ENCODE measurements at regions not wholly inside any gene's neighbourhood (a gene's known extent, or its start where the extent isn't known, plus 50 kb on each side); places are given as distances from the start of the nearest gene placed in this dataset.

DNA sequence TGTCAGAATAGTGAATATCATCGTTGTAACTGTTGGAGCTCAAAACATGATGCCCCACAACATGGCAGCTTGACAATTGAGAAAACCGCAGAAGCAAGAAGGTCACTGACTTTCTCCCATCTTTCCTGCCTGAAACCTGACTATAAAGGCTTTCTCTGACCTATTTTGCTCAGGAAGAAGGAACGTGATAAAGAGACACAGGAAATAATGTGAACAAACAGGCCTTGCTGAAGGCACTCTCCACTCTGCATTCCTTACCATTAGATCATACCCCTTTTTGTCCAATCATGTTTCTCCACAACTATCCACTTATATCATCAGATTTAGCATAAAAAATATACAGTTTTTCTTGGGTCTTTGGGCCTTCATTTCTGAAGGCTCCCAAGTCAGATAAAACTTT lies 916.8 kb downstream of the METTL15 start:
- Histone ChIP-seq H3K27me3 (ENCODE audit: control insufficient read depth in 1 of 2, insufficient read depth in 2 of 2, low read length in 2 of 2) (no peaks in the 10 kb centered on the region), H3K4me3 (ENCODE audit: low read length) (no peak overlapping the region), H3K36me3 (ENCODE audit: insufficient read depth, low read length) (no peaks in the 10 kb centered on the region), H3K9me3 (ENCODE audit: control insufficient read depth in 1 of 2, insufficient read depth in 1 of 2, low read length in 2 of 2) (peaks cover 0 to 7% of the 10 kb centered on the region in 2 experiments), H3K27ac (ENCODE audit: low read depth in 1 of 2, low read length in 2 of 2) (no peak overlapping the region), H3K4me1 (ENCODE audit: insufficient read depth, low read length) (no peaks in the 10 kb centered on the region)
- ATAC-seq (ENCODE audit: poor library complexity) (no peak), DNase-seq (no peak)
- CTCF ChIA-PET, result no interaction called here
- Mint-ChIP-seq H3K9me3 (peaks cover 10% of the 10 kb centered on the region), H3K4me3 (no peak overlapping the region), H3K4me1 (ENCODE audit: low read depth) (no peaks in the 10 kb centered on the region), H3K27ac (no peak overlapping the region), H3K27me3 (no peaks in the 10 kb centered on the region), H3K36me3 (ENCODE audit: low read depth) (no peaks in the 10 kb centered on the region)
- POLR2A ChIA-PET, result no interaction called here
- intact Hi-C loops (cut with DNase I, micrococcal nuclease), result no loop called here
- TF ChIP-seq, protein P1, sequence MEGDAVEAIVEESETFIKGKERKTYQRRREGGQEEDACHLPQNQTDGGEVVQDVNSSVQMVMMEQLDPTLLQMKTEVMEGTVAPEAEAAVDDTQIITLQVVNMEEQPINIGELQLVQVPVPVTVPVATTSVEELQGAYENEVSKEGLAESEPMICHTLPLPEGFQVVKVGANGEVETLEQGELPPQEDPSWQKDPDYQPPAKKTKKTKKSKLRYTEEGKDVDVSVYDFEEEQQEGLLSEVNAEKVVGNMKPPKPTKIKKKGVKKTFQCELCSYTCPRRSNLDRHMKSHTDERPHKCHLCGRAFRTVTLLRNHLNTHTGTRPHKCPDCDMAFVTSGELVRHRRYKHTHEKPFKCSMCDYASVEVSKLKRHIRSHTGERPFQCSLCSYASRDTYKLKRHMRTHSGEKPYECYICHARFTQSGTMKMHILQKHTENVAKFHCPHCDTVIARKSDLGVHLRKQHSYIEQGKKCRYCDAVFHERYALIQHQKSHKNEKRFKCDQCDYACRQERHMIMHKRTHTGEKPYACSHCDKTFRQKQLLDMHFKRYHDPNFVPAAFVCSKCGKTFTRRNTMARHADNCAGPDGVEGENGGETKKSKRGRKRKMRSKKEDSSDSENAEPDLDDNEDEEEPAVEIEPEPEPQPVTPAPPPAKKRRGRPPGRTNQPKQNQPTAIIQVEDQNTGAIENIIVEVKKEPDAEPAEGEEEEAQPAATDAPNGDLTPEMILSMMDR (IDR thresholded peaks at IDR 0.05), result no peak

DNA sequence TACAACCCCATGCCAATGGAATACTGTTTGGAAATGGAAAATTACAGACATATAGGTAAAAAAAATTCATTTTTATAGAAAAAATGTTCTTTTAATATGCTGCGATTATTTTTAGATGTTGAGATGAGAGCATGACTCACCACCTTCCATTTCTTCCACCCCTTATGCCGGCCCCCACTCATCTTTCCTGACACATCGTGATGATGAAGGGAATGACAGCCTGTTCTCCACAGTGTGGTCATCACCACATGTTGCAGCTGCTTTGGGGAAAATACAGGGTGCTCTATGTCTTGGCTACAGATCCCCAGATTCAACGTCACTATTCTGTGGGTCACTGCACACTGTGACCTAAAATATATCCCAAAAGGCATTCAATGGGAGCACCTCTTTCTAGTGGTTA lies 916.2 kb downstream of the METTL15 start:
- POLR2A ChIA-PET, result no interaction called here

DNA sequence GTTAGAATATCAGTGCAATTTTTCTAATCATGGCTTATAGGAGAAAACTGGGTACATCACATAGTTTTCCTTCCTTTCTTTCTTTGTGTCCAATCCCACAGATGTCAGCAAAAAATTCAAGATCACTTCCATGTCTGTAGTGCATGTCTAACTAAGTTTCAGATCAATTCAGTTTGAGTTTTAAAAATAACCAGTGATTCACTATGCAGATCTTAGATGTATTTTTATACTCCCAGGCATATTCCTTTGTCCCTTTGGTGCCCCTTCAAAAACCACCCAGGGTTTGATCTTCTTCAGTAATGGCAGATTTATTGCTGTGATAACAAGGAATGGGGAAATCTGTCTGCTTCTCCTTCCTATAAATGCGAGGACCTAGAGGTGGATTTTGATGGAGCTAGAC lies 915.6 kb downstream of the METTL15 start:
- H3K4me3 ChIP-seq (ENCODE audit: low read length), result no peak overlapping the region
- TF ChIP-seq, protein P1 (IDR thresholded peaks at IDR 0.05), result no peak
- ChIA-PET POLR2A (no interaction called here), CTCF (no interaction called here)
- peaks cover 0 to 4% of the 10 kb centered on the region in 2 experiments for H3K9me3 ChIP-seq (ENCODE audit: control insufficient read depth in 1 of 2, insufficient read depth in 1 of 2, low read length in 2 of 2)
- no peaks in the 10 kb centered on the region for H3K27me3 Mint-ChIP-seq
- no peak overlapping the region for H3K4me3 Mint-ChIP-seq
- H3K36me3 Mint-ChIP-seq (ENCODE audit: low read depth), result no peaks in the 10 kb centered on the region
- H3K27ac ChIP-seq (ENCODE audit: low read depth in 1 of 2, low read length in 2 of 2), result no peak overlapping the region
- H3K36me3 ChIP-seq (ENCODE audit: insufficient read depth, low read length), result no peaks in the 10 kb centered on the region
- H3K9me3 Mint-ChIP-seq, result peaks cover 10% of the 10 kb centered on the region
- ATAC-seq (ENCODE audit: poor library complexity) (no peak), DNase-seq (no peak)
- no peaks in the 10 kb centered on the region for H3K4me1 Mint-ChIP-seq (ENCODE audit: low read depth)
- H3K27ac Mint-ChIP-seq, result no peak overlapping the region
- no peaks in the 10 kb centered on the region for H3K27me3 ChIP-seq (ENCODE audit: control insufficient read depth in 1 of 2, insufficient read depth in 2 of 2, low read length in 2 of 2)
- intact Hi-C loops (cut with DNase I, micrococcal nuclease), result no loop called here
- H3K4me1 ChIP-seq (ENCODE audit: insufficient read depth, low read length), result no peaks in the 10 kb centered on the region

More for the DNA sequence above, 916.2 kb downstream of the METTL15 start:
- Mint-ChIP-seq H3K36me3 (ENCODE audit: low read depth) (no peaks in the 10 kb centered on the region), H3K4me1 (ENCODE audit: low read depth) (no peaks in the 10 kb centered on the region), H3K4me3 (no peak overlapping the region), H3K27me3 (no peaks in the 10 kb centered on the region), H3K9me3 (peaks cover 10% of the 10 kb centered on the region), H3K27ac (no peak overlapping the region)
- TF ChIP-seq, protein P1 (IDR thresholded peaks at IDR 0.05), result no peak
- no peak for ATAC-seq (ENCODE audit: poor library complexity)
- no peak for DNase-seq
- CTCF ChIA-PET, result no interaction called here
- Histone ChIP-seq H3K4me3 (ENCODE audit: low read length) (no peak overlapping the region), H3K36me3 (ENCODE audit: insufficient read depth, low read length) (no peaks in the 10 kb centered on the region), H3K27ac (ENCODE audit: low read depth in 1 of 2, low read length in 2 of 2) (no peak overlapping the region), H3K9me3 (ENCODE audit: control insufficient read depth in 1 of 2, insufficient read depth in 1 of 2, low read length in 2 of 2) (peaks cover 0 to 4% of the 10 kb centered on the region in 2 experiments), H3K4me1 (ENCODE audit: insufficient read depth, low read length) (no peaks in the 10 kb centered on the region), H3K27me3 (ENCODE audit: control insufficient read depth in 1 of 2, insufficient read depth in 2 of 2, low read length in 2 of 2) (no peaks in the 10 kb centered on the region)
- intact Hi-C loops (cut with DNase I, micrococcal nuclease), result no loop called here

All from CD4-positive, alpha-beta T cell (primary cell).